Esophagus muscularis mucosa (tissue), 4 donors: ENCODE measurements at regions not wholly inside any gene's neighbourhood (a gene's known extent, or its start where the extent isn't known, plus 50 kb on each side); places are given as distances from the start of the nearest gene placed in this dataset.

Experiments
- CTCF ChIP-seq, 3 experiments: fragments of 200-600 bp in 2 of 3; fragments of 450-650 bp in 1 of 3; sonication (generic) in 2 of 3; IDR thresholded peaks; one replicate each; pipeline ENCODE4 v1.5.1; 2017 to 2019; ENCODE audit warnings: antibody characterized with exemption in 3 of 3, mild to moderate bottlenecking in 2 of 3, moderate library complexity in 1 of 3
- EP300 ChIP-seq: sonication (generic); formaldehyde crosslinking; IDR thresholded peaks from one replicate; pipeline ENCODE4 v1.6.1; 2017; ENCODE audit warnings: antibody characterized with exemption
- POLR2A ChIP-seq: fragments of 450-650 bp; IDR thresholded peaks from one replicate; pipeline ENCODE4 v1.6.1; 2017; ENCODE audit warnings: antibody characterized with exemption, moderate library complexity, mild to moderate bottlenecking, low read depth
- POLR2AphosphoS5 ChIP-seq, 2 donors: sonication (generic); formaldehyde crosslinking; IDR thresholded peaks; one replicate each; pipeline ENCODE4 v1.6.1; 2017; ENCODE audit warnings: antibody characterized with exemption in 2 of 2

- TF ChIP-seq CTCF (IDR thresholded peaks at IDR 0.05), result no peak
- no peak for TF ChIP-seq POLR2AphosphoS5 (IDR thresholded peaks at IDR 0.05)
- no peak for TF ChIP-seq POLR2A
- no peak for TF ChIP-seq EP300
Measured at GRCh38 chr6:130677312-130677711, 149.9 kb upstream of the SMLR1 start.
